ENCODE measurements at regions not wholly inside any gene's neighbourhood (a gene's known extent, or its start where the extent isn't known, plus 50 kb on each side); places are given as distances from the start of the nearest gene placed in this dataset.
"Not testable (repeated sequence)": the region's sequence is repeated elsewhere in the genome, so short reads cannot be mapped to it uniquely, and the experiment has no call there.

- DNase-seq = no peak
- H3K27me3 Mint-ChIP-seq = no peaks in the 10 kb centered on the region
- intact Hi-C loops (cut with micrococcal nuclease) = no loop called here
- H3K27ac Mint-ChIP-seq = no peak overlapping the region
- no peaks in the 10 kb centered on the region for H3K4me1 Mint-ChIP-seq
- H3K36me3 Mint-ChIP-seq (ENCODE audit: low read depth) = no peaks in the 10 kb centered on the region
- peaks cover 3% of the 10 kb centered on the region for H3K9me3 Mint-ChIP-seq
- no peak overlapping the region for H3K4me3 Mint-ChIP-seq
Measured at GRCh38 chr11:38759394-38759793, 2161.4 kb upstream of the RAG2 start.

GRCh38 chr11:38756537-38756936, 2158.5 kb upstream of the RAG2 start:
- H3K4me3 Mint-ChIP-seq = no peak overlapping the region

GRCh38 chr11:38751421-38751820, 2153.4 kb upstream of the RAG2 start:
- Mint-ChIP-seq H3K36me3 (ENCODE audit: low read depth) (no peaks in the 10 kb centered on the region), H3K9me3 (peaks cover 3% of the 10 kb centered on the region), H3K27ac (no peak overlapping the region), H3K27me3 (no peaks in the 10 kb centered on the region), H3K4me3 (no peak overlapping the region), H3K4me1 (no peaks in the 10 kb centered on the region)
- DNase-seq = no peak
- intact Hi-C loops (cut with micrococcal nuclease) = no loop called here

More at GRCh38 chr11:38756537-38756936, 2158.5 kb upstream of the RAG2 start:
- H3K27me3 Mint-ChIP-seq = no peaks in the 10 kb centered on the region
- no peaks in the 10 kb centered on the region for H3K9me3 Mint-ChIP-seq
- no peak overlapping the region for H3K27ac Mint-ChIP-seq
- intact Hi-C loops (cut with micrococcal nuclease) = no loop called here
- no peak for DNase-seq
- no peaks in the 10 kb centered on the region for H3K36me3 Mint-ChIP-seq (ENCODE audit: low read depth)
- no peaks in the 10 kb centered on the region for H3K4me1 Mint-ChIP-seq

- H3K27me3 Mint-ChIP-seq; intact Hi-C loops (cut with micrococcal nuclease); DNase-seq; H3K4me3 Mint-ChIP-seq; H3K9me3 Mint-ChIP-seq; H3K27ac Mint-ChIP-seq; H3K4me1 Mint-ChIP-seq; H3K36me3 Mint-ChIP-seq (ENCODE audit: low read depth): not testable (repeated sequence)
Measured at GRCh38 chr11:38746516-38746915, 2148.5 kb upstream of the RAG2 start.

GRCh38 chr11:38723361-38723760, 2125.3 kb upstream of the RAG2 start:
- Mint-ChIP-seq H3K4me1 (no peaks in the 10 kb centered on the region), H3K27ac (no peak overlapping the region), H3K27me3 (no peaks in the 10 kb centered on the region), H3K4me3 (no peak overlapping the region), H3K36me3 (ENCODE audit: low read depth) (no peaks in the 10 kb centered on the region), H3K9me3 (peaks cover 5% of the 10 kb centered on the region)
- intact Hi-C loops (cut with micrococcal nuclease) = no loop called here
- DNase-seq = no peak

- H3K9me3 Mint-ChIP-seq = no peaks in the 10 kb centered on the region
- intact Hi-C loops (cut with micrococcal nuclease) = no loop called here
- H3K27me3 Mint-ChIP-seq = no peaks in the 10 kb centered on the region
- H3K36me3 Mint-ChIP-seq (ENCODE audit: low read depth) = no peaks in the 10 kb centered on the region
- no peaks in the 10 kb centered on the region for H3K4me1 Mint-ChIP-seq
- DNase-seq = no peak
- H3K27ac Mint-ChIP-seq = no peak overlapping the region
- no peak overlapping the region for H3K4me3 Mint-ChIP-seq
Measured at GRCh38 chr11:38721586-38722315, 2123.7 kb upstream of the RAG2 start.

GRCh38 chr11:38718659-38719058, 2120.6 kb upstream of the RAG2 start:
- Mint-ChIP-seq H3K9me3 (peaks cover 2% of the 10 kb centered on the region), H3K36me3 (ENCODE audit: low read depth) (no peaks in the 10 kb centered on the region), H3K4me1 (no peaks in the 10 kb centered on the region), H3K4me3 (no peak overlapping the region), H3K27me3 (no peaks in the 10 kb centered on the region), H3K27ac (no peak overlapping the region)
- intact Hi-C loops (cut with micrococcal nuclease) = no loop called here
- DNase-seq = no peak

GRCh38 chr11:38718049-38718448, 2120.0 kb upstream of the RAG2 start:
- Mint-ChIP-seq H3K27ac (no peak overlapping the region), H3K9me3 (peaks cover 4% of the 10 kb centered on the region), H3K4me1 (no peaks in the 10 kb centered on the region), H3K36me3 (ENCODE audit: low read depth) (no peaks in the 10 kb centered on the region), H3K4me3 (no peak overlapping the region), H3K27me3 (no peaks in the 10 kb centered on the region)
- DNase-seq = no peak
- intact Hi-C loops (cut with micrococcal nuclease) = no loop called here

- H3K27me3 Mint-ChIP-seq = no peaks in the 10 kb centered on the region
- H3K4me1 Mint-ChIP-seq = no peaks in the 10 kb centered on the region
- no peak overlapping the region for H3K27ac Mint-ChIP-seq
- intact Hi-C loops (cut with micrococcal nuclease) = no loop called here
- no peak for DNase-seq
- H3K36me3 Mint-ChIP-seq (ENCODE audit: low read depth) = no peaks in the 10 kb centered on the region
- H3K4me3 Mint-ChIP-seq = no peak overlapping the region
- peaks cover 4% of the 10 kb centered on the region for H3K9me3 Mint-ChIP-seq
Measured at GRCh38 chr11:38711110-38711509, 2113.1 kb upstream of the RAG2 start.

GRCh38 chr11:38710262-38710661, 2112.2 kb upstream of the RAG2 start:
- H3K4me3 Mint-ChIP-seq = no peak overlapping the region
- no peaks in the 10 kb centered on the region for H3K36me3 Mint-ChIP-seq (ENCODE audit: low read depth)
- DNase-seq = no peak
- H3K4me1 Mint-ChIP-seq = no peaks in the 10 kb centered on the region
- H3K9me3 Mint-ChIP-seq = peaks cover 4% of the 10 kb centered on the region
- no peak overlapping the region for H3K27ac Mint-ChIP-seq
- intact Hi-C loops (cut with micrococcal nuclease) = no loop called here
- H3K27me3 Mint-ChIP-seq = no peaks in the 10 kb centered on the region

GRCh38 chr11:38700111-38700510, 2102.1 kb upstream of the RAG2 start:
- intact Hi-C loops (cut with micrococcal nuclease) = no loop called here
- no peaks in the 10 kb centered on the region for H3K9me3 Mint-ChIP-seq
- H3K4me3 Mint-ChIP-seq = no peak overlapping the region
- H3K27me3 Mint-ChIP-seq = no peaks in the 10 kb centered on the region
- no peaks in the 10 kb centered on the region for H3K36me3 Mint-ChIP-seq (ENCODE audit: low read depth)
- DNase-seq = no peak
- H3K4me1 Mint-ChIP-seq = no peaks in the 10 kb centered on the region
- H3K27ac Mint-ChIP-seq = no peak overlapping the region

GRCh38 chr11:38693306-38693705, 2095.3 kb upstream of the RAG2 start:
- H3K36me3 Mint-ChIP-seq (ENCODE audit: low read depth) = no peaks in the 10 kb centered on the region

GRCh38 chr11:38690211-38690610, 2092.2 kb upstream of the RAG2 start:
- H3K4me3 Mint-ChIP-seq; H3K27me3 Mint-ChIP-seq; DNase-seq; H3K36me3 Mint-ChIP-seq (ENCODE audit: low read depth); H3K27ac Mint-ChIP-seq; H3K9me3 Mint-ChIP-seq; intact Hi-C loops (cut with micrococcal nuclease); H3K4me1 Mint-ChIP-seq: not testable (repeated sequence)

More at GRCh38 chr11:38693306-38693705, 2095.3 kb upstream of the RAG2 start:
- Mint-ChIP-seq H3K27me3 (no peaks in the 10 kb centered on the region), H3K4me1 (no peaks in the 10 kb centered on the region), H3K27ac (no peak overlapping the region), H3K9me3 (peaks cover 4% of the 10 kb centered on the region), H3K4me3 (no peak overlapping the region)
- DNase-seq = no peak
- intact Hi-C loops (cut with micrococcal nuclease) = no loop called here

- intact Hi-C loops (cut with micrococcal nuclease) = no loop called here
- no peaks in the 10 kb centered on the region for H3K4me1 Mint-ChIP-seq
- DNase-seq = no peak
- H3K4me3 Mint-ChIP-seq = no peak overlapping the region
- H3K9me3 Mint-ChIP-seq = no peaks in the 10 kb centered on the region
- no peaks in the 10 kb centered on the region for H3K27me3 Mint-ChIP-seq
- no peak overlapping the region for H3K27ac Mint-ChIP-seq
- H3K36me3 Mint-ChIP-seq (ENCODE audit: low read depth) = no peaks in the 10 kb centered on the region
Measured at GRCh38 chr11:38687008-38687407, 2089.0 kb upstream of the RAG2 start.

GRCh38 chr11:38683484-38683883, 2085.4 kb upstream of the RAG2 start:
- H3K36me3 Mint-ChIP-seq (ENCODE audit: low read depth) = no peaks in the 10 kb centered on the region
- H3K4me3 Mint-ChIP-seq = no peak overlapping the region
- H3K27me3 Mint-ChIP-seq = no peaks in the 10 kb centered on the region
- no peak for DNase-seq
- H3K27ac Mint-ChIP-seq = no peak overlapping the region
- no peaks in the 10 kb centered on the region for H3K9me3 Mint-ChIP-seq
- intact Hi-C loops (cut with micrococcal nuclease) = no loop called here
- no peaks in the 10 kb centered on the region for H3K4me1 Mint-ChIP-seq
